Panc1 (cell line): ENCODE measurements at regions not wholly inside any gene's neighbourhood (a gene's known extent, or its start where the extent isn't known, plus 50 kb on each side); places are given as distances from the start of the nearest gene placed in this dataset.

Source experiments
- ATAC-seq: fragments of 200-7000 bp; cut with Tn5 transposase; 2 replicates; pipeline ENCODE4 v1.9.1; 2020; ENCODE audit warnings: mild to moderate bottlenecking, moderate library complexity
- BruUV-seq: library from RNA; stranded (reverse); fragments of 400-500 nt; replicated peaks from 2 replicates; lab custom pipeline; 2021; lab: Mats Ljungman, UMichigan
- CTCF ChIA-PET: fragments of 300-600 bp; sonication (Branson Sonifier 250); formaldehyde crosslinking; loops from one replicate; lab custom pipeline; 2022; ENCODE audit warnings: antibody characterized with exemption; lab: Charles Lee
- POLR2A ChIA-PET: fragments of 300-600 bp; sonication (Branson Sonifier 250); formaldehyde crosslinking; loops from one replicate; lab custom pipeline; 2022; ENCODE audit warnings: antibody characterized with exemption; lab: Charles Lee
- DNase-seq: peaks from one replicate; pipeline ENCODE4 v3.0.0-alpha.2; 2010; ENCODE audit warnings: low read depth, low spot score
- H3K27ac ChIP-seq: 2 replicates; pipeline ENCODE4 v1.5.1; 2011; ENCODE audit warnings: mild to moderate bottlenecking, low read length, inconsistent platforms
- H3K27me3 ChIP-seq: fragments of 200-500 bp; sonication (Bioruptor generic); 2 replicates; pipeline ENCODE4 v1.6.0; 2014; ENCODE audit warnings: low read length, inconsistent platforms; ENCODE audit not compliant: control insufficient read depth, insufficient read depth
- H3K36me3 ChIP-seq: fragments of 200-500 bp; sonication (Bioruptor generic); 2 replicates; pipeline ENCODE4 v1.5.1; 2014; ENCODE audit warnings: inconsistent platforms, mild to moderate bottlenecking, low read length, moderate library complexity; ENCODE audit not compliant: control insufficient read depth, insufficient read depth
- H3K4me1 ChIP-seq: 2 replicates; pipeline ENCODE4 v1.5.1; 2011; ENCODE audit warnings: inconsistent platforms, mild to moderate bottlenecking, low read length, moderate library complexity; ENCODE audit not compliant: control insufficient read depth, insufficient read depth
- H3K4me3 ChIP-seq, 2 experiments: 2 replicates each; pipeline ENCODE4 v1.5.1; 2011 to 2012; ENCODE audit warnings: low read depth in 2 of 2, low read length in 2 of 2, mild to moderate bottlenecking in 2 of 2, inconsistent platforms in 1 of 2, moderate library complexity in 1 of 2
- H3K9me3 ChIP-seq: fragments of 200-500 bp; sonication (Bioruptor generic); 2 replicates; pipeline ENCODE4 v1.5.1; 2014; ENCODE audit warnings: low read depth, mild to moderate bottlenecking, inconsistent platforms, low read length, moderate library complexity; ENCODE audit not compliant: control insufficient read depth, insufficient read depth
- CTCF ChIP-seq: fragments of 450-650 bp; IDR thresholded peaks from 2 replicates; pipeline ENCODE4 v1.5.1; 2017; ENCODE audit warnings: mild to moderate bottlenecking
- POLR2AphosphoS5 ChIP-seq: IDR thresholded peaks from 2 replicates; pipeline ENCODE4 v1.6.1; 2012; ENCODE audit warnings: mild to moderate bottlenecking, low read depth, low read length, moderate library complexity
- REST ChIP-seq, 2 experiments: IDR thresholded peaks; 2 replicates each; pipeline ENCODE4 v1.6.1; 2011 to 2012; ENCODE audit warnings: low read depth in 2 of 2, control low read depth in 1 of 2, low read length in 1 of 2, mild to moderate bottlenecking in 1 of 2, moderate library complexity in 1 of 2; ENCODE audit not compliant: insufficient read depth in 1 of 2
- SIN3A ChIP-seq: IDR thresholded peaks from 2 replicates; pipeline ENCODE4 v1.6.1; 2012; ENCODE audit warnings: low read depth, mild to moderate bottlenecking, low read length, moderate library complexity, borderline replicate concordance; ENCODE audit not compliant: insufficient read depth
- TCF7L2 ChIP-seq: IDR thresholded peaks from 2 replicates; pipeline ENCODE4 v1.6.1; 2011; ENCODE audit warnings: mild to moderate bottlenecking, low read depth, low read length, inconsistent platforms
- in situ Hi-C: cut with HindIII; loops from 2 replicates; pipeline ENCODE4 v1.10.0; 2016; ENCODE audit warnings: low sequenced_read_pairs, low pct_unique_long_range_greater_than_20kb
- intact Hi-C: fragments of 100-400 bp; cut with micrococcal nuclease; formaldehyde crosslinking; loops from one replicate; pipeline ENCODE4 v1.10.0; 2022; ENCODE audit not compliant: unreplicated experiment

- ATAC-seq (no peak), DNase-seq (no peak)
- H3K27me3 ChIP-seq, result no peaks in the 10 kb centered on the region
- no peaks in the 10 kb centered on the region for H3K36me3 ChIP-seq
- in situ Hi-C loops (no loop called here), intact Hi-C loops (no loop called here)
- no peak overlapping the region for H3K27ac ChIP-seq
- no peaks in the 10 kb centered on the region for H3K4me1 ChIP-seq
- H3K4me3 ChIP-seq, result no peak overlapping the region
- H3K9me3 ChIP-seq, result no peaks in the 10 kb centered on the region
- TF ChIP-seq TCF7L2 (no peak), REST (IDR thresholded peaks at IDR 0.05; ENCODE audit: insufficient read depth in 1 of 2, low read depth in 2 of 2, low read length in 1 of 2) (no peak), CTCF (no peak), SIN3A (no peak), POLR2AphosphoS5 (no peak)
- CTCF ChIA-PET, result no interaction called here
- POLR2A ChIA-PET, result no interaction called here
- BruUV-seq, result no TSS peak
Observed at GRCh38 chr13:107358866-107359265, 790.9 kb upstream of the ARGLU1 start.

GRCh38 chr13:107351305-107351704 lies 783.4 kb upstream of the ARGLU1 start:
- no peak for ATAC-seq
- no peaks in the 10 kb centered on the region for H3K9me3 ChIP-seq
- H3K36me3 ChIP-seq, result no peaks in the 10 kb centered on the region
- in situ Hi-C loops (no loop called here), intact Hi-C loops (no loop called here)
- no peak for DNase-seq
- TF ChIP-seq CTCF (no peak), SIN3A (no peak), TCF7L2 (no peak), REST (IDR thresholded peaks at IDR 0.05; ENCODE audit: insufficient read depth in 1 of 2, low read depth in 2 of 2, low read length in 1 of 2) (no peak), POLR2AphosphoS5 (no peak)
- ChIA-PET CTCF (interaction anchor here (0.5 kb wide), 1 partner anchor 299 kb away, joined by 5 read pairs; no protein-coding TSS in a partner anchor), POLR2A (no interaction called here)
- H3K4me3 ChIP-seq, result no peak overlapping the region
- H3K27me3 ChIP-seq, result no peaks in the 10 kb centered on the region
- H3K4me1 ChIP-seq, result no peaks in the 10 kb centered on the region
- H3K27ac ChIP-seq, result no peak overlapping the region
- BruUV-seq, result no TSS peak
